OCI-LY7 (cell line): ENCODE measurements at regions not wholly inside any gene's neighbourhood (a gene's known extent, or its start where the extent isn't known, plus 50 kb on each side); places are given as distances from the start of the nearest gene placed in this dataset.

Experiments
- BruUV-seq: library from RNA; stranded (reverse); fragments of 400-500 nt; replicated peaks from 2 replicates; lab custom pipeline; 2021; lab: Mats Ljungman, UMichigan
- CTCF ChIA-PET: fragments of 300-600 bp; sonication (Branson Sonifier 250); formaldehyde crosslinking; loops from one replicate; lab custom pipeline; 2022; ENCODE audit warnings: antibody characterized with exemption; ENCODE audit not compliant: unreplicated experiment; lab: Charles Lee
- POLR2A ChIA-PET: fragments of 300-600 bp; sonication (Branson Sonifier 250); formaldehyde crosslinking; loops from one replicate; lab custom pipeline; 2022; ENCODE audit warnings: antibody characterized with exemption; lab: Charles Lee
- DNase-seq: peaks from one replicate; pipeline ENCODE4 v3.0.0-alpha.2; 2015; ENCODE audit warnings: low spot score
- H2AFZ ChIP-seq: fragments of 200-600 bp; sonication (generic), shearing (Covaris generic); 2 replicates; pipeline ENCODE4 v1.6.1; 2014; ENCODE audit warnings: mild to moderate bottlenecking, antibody characterized with exemption, low read length, moderate library complexity
- H3K27ac ChIP-seq: fragments of 200-600 bp; sonication (generic); 2 replicates; pipeline ENCODE4 v1.5.1; 2014; ENCODE audit warnings: mixed run types, low read depth, mild to moderate bottlenecking, moderate library complexity, low read length, inconsistent platforms; ENCODE audit not compliant: poor library complexity, severe bottlenecking
- H3K36me3 ChIP-seq: fragments of 200-600 bp; sonication (generic); 2 replicates; pipeline ENCODE4 v1.6.1; 2014; ENCODE audit warnings: mild to moderate bottlenecking, antibody characterized with exemption, low read length, moderate library complexity, mixed read lengths; ENCODE audit not compliant: insufficient read depth
- H3K4me1 ChIP-seq: fragments of 200-600 bp; sonication (generic); 2 replicates; pipeline ENCODE4 v1.5.1; 2014; ENCODE audit warnings: mild to moderate bottlenecking, low read length; ENCODE audit not compliant: insufficient read depth, poor library complexity, severe bottlenecking
- H3K4me2 ChIP-seq: fragments of 200-600 bp; sonication (generic); 2 replicates; pipeline ENCODE4 v1.6.1; 2014; ENCODE audit warnings: mild to moderate bottlenecking, low read length
- H3K4me3 ChIP-seq: fragments of 200-600 bp; sonication (generic); 2 replicates; pipeline ENCODE4 v1.5.1; 2014; ENCODE audit warnings: mild to moderate bottlenecking, low read depth, low read length; ENCODE audit not compliant: poor library complexity, severe bottlenecking
- H3K79me2 ChIP-seq: fragments of 200-600 bp; sonication (generic); 2 replicates; pipeline ENCODE4 v1.6.1; 2016; ENCODE audit warnings: low read depth, mild to moderate bottlenecking, low read length, moderate library complexity, mixed read lengths; ENCODE audit not compliant: insufficient read depth
- H3K9me2 ChIP-seq: fragments of 200-600 bp; sonication (generic); 2 replicates; pipeline ENCODE4 v1.6.1; 2016; ENCODE audit warnings: mild to moderate bottlenecking, low read length, mixed read lengths; ENCODE audit not compliant: insufficient read depth
- H3K9me3 ChIP-seq: fragments of 200-600 bp; sonication (generic); 2 replicates; pipeline ENCODE4 v1.6.1; 2014; ENCODE audit warnings: mild to moderate bottlenecking, mixed run types, low read length, mixed read lengths
- H4K20me1 ChIP-seq: fragments of 200-600 bp; sonication (generic); 2 replicates; pipeline ENCODE4 v1.6.1; 2014; ENCODE audit warnings: mild to moderate bottlenecking, antibody characterized with exemption, low read length, moderate library complexity, mixed read lengths; ENCODE audit not compliant: insufficient read depth
- CTCF ChIP-seq: fragments of 200-600 bp; sonication (generic); conservative IDR thresholded peaks from 2 replicates; pipeline ENCODE4 v1.5.1; 2014; ENCODE audit warnings: mild to moderate bottlenecking, antibody characterized with exemption, low read length, moderate library complexity, mixed read lengths
- EZH2phosphoT487 ChIP-seq: fragments of 200-600 bp; sonication (generic); IDR thresholded peaks from 2 replicates; pipeline ENCODE4 v1.6.1; 2018; ENCODE audit warnings: low read depth, borderline replicate concordance, mild to moderate bottlenecking, mixed run types, antibody characterized with exemption, low read length, moderate library complexity, mixed read lengths
- intact Hi-C: fragments of 100-400 bp; cut with micrococcal nuclease; formaldehyde crosslinking; loops from one replicate; pipeline ENCODE4 v1.10.0; 2022; ENCODE audit not compliant: unreplicated experiment

GRCh38 chr13:44802491-44802890 is 186.8 kb downstream of the NUFIP1 start:
- Histone ChIP-seq H3K9me2 (no peaks in the 10 kb centered on the region), H3K27ac (no peak overlapping the region), H2AFZ (no peak overlapping the region), H4K20me1 (no peaks in the 10 kb centered on the region), H3K4me3 (no peak overlapping the region), H3K79me2 (no peaks in the 10 kb centered on the region), H3K4me1 (no peaks in the 10 kb centered on the region), H3K9me3 (no peaks in the 10 kb centered on the region), H3K36me3 (no peaks in the 10 kb centered on the region), H3K4me2 (no peak overlapping the region)
- BruUV-seq = no TSS peak
- no peak for DNase-seq
- CTCF ChIA-PET = no interaction called here
- POLR2A ChIA-PET = interaction anchor here (0.6 kb wide), 1 partner anchor 41 kb away, joined by 3 read pairs; no protein-coding TSS in a partner anchor
- no peak for TF ChIP-seq EZH2phosphoT487
- no peak for TF ChIP-seq CTCF
- intact Hi-C loops = no loop called here

DNA sequence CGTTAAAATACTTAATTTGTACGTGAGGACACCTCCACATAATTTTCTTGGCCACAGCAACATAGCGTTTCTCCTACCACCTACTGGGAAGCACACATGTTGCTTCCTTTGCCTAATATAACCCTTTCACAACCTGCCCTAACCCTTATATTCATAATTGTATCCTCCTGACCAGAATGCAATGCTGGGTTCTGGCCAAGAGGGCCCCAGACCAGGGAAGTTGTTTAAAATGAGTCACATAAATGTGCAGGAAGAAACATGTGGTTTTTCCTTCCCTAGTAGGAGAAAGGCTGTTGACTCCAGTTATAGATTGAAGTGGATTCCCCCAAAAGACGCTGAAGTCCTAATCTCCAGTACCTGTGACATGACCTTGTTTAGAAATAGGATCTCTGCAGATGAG is 187.3 kb downstream of the NUFIP1 start:
- Histone ChIP-seq H3K79me2 (no peaks in the 10 kb centered on the region), H2AFZ (no peak overlapping the region), H3K27ac (no peak overlapping the region), H3K36me3 (no peaks in the 10 kb centered on the region), H3K9me3 (no peaks in the 10 kb centered on the region), H3K4me2 (no peak overlapping the region), H3K4me3 (no peak overlapping the region), H3K9me2 (no peaks in the 10 kb centered on the region), H3K4me1 (no peaks in the 10 kb centered on the region), H4K20me1 (no peaks in the 10 kb centered on the region)
- no TSS peak for BruUV-seq
- TF ChIP-seq EZH2phosphoT487 = no peak
- TF ChIP-seq CTCF = no peak
- ChIA-PET POLR2A (interaction anchor here (0.6 to 1.0 kb wide), 3 partner anchors 38 to 264 kb away, joined by 3 read pairs; no protein-coding TSS in a partner anchor), CTCF (no interaction called here)
- intact Hi-C loops = no loop called here
- DNase-seq = no peak

DNA sequence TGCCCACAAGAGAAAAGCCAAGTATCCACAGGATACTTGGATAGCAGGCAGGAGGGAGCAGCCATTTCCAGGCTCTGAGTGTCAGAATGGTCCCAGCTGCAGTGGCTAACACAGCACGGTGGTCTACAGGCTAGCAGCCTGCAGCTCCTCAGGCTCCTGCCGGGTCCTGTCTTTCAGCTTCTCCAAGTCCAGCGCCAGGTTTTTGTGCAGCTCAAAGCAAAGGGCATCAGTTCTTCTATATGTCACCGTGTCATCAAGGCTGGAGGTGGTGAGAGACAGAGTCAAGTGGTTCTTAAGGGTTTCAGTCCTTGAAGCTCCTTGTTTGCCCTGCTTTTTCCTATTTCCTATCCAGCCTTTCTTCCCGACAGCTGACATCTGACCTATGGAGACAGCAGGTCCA is 188.6 kb downstream of the NUFIP1 start:
- DNase-seq = no peak
- no peak overlapping the region for H2AFZ ChIP-seq
- no peak overlapping the region for H3K4me2 ChIP-seq
- H3K36me3 ChIP-seq = no peaks in the 10 kb centered on the region
- H3K9me2 ChIP-seq = no peaks in the 10 kb centered on the region
- H3K9me3 ChIP-seq = no peaks in the 10 kb centered on the region
- no TSS peak for BruUV-seq
- CTCF ChIA-PET = no interaction called here
- POLR2A ChIA-PET = interaction anchor here (1.0 kb wide), 1 partner anchor 10 kb away, joined by 3 read pairs; no protein-coding TSS in a partner anchor
- no peaks in the 10 kb centered on the region for H4K20me1 ChIP-seq
- TF ChIP-seq EZH2phosphoT487 = no peak
- TF ChIP-seq CTCF = no peak
- H3K4me3 ChIP-seq = no peak overlapping the region
- no peaks in the 10 kb centered on the region for H3K4me1 ChIP-seq
- no peak overlapping the region for H3K27ac ChIP-seq
- no peaks in the 10 kb centered on the region for H3K79me2 ChIP-seq
- intact Hi-C loops = no loop called here
